ENCODE measurements at regions not wholly inside any gene's neighbourhood (a gene's known extent, or its start where the extent isn't known, plus 50 kb on each side); places are given as distances from the start of the nearest gene placed in this dataset.

- H3K4me3 ChIP-seq = no peak overlapping the region
- no peak for DNase-seq
- no peak overlapping the region for H3K27ac ChIP-seq
- no peaks in the 10 kb centered on the region for H3K9me3 ChIP-seq (replicated peaks)
- no peaks in the 10 kb centered on the region for H3K27me3 ChIP-seq
- no peaks in the 10 kb centered on the region for H3K36me3 ChIP-seq
- H3K4me1 ChIP-seq = no peaks in the 10 kb centered on the region
These were observed 66.0 kb upstream of the DOCK9 start for GRCh38 chr13:99043831-99044231.

- Histone ChIP-seq H3K27me3 (no peaks in the 10 kb centered on the region), H3K36me3 (no peaks in the 10 kb centered on the region), H3K27ac (no peak overlapping the region), H3K4me1 (0 out of 2 replicates have a peak, but pooled peaks cover 1% of the 10 kb centered on the region), H3K9me3 (replicated peaks) (no peaks in the 10 kb centered on the region), H3K4me3 (no peak overlapping the region)
- no peak for DNase-seq
These were observed 66.9 kb upstream of the DOCK9 start for GRCh38 chr13:99044764-99045163.

- 0 out of 2 replicates have a peak, but pooled peaks cover 3% of the 10 kb centered on the region for H3K4me1 ChIP-seq
- no peak for DNase-seq
- H3K4me3 ChIP-seq = no peak overlapping the region
- H3K27ac ChIP-seq = no peak overlapping the region
- no peaks in the 10 kb centered on the region for H3K36me3 ChIP-seq
- H3K9me3 ChIP-seq (replicated peaks) = no peaks in the 10 kb centered on the region
- H3K27me3 ChIP-seq = no peaks in the 10 kb centered on the region
These were observed 67.5 kb upstream of the DOCK9 start for GRCh38 chr13:99045396-99045795.

GRCh38 chr13:99046851-99047250 is 69.0 kb upstream of the DOCK9 start:
- Histone ChIP-seq H3K36me3 (no peaks in the 10 kb centered on the region), H3K4me1 (0 out of 2 replicates have a peak, but pooled peaks cover 3% of the 10 kb centered on the region), H3K27ac (no peak overlapping the region), H3K27me3 (no peaks in the 10 kb centered on the region), H3K4me3 (no peak overlapping the region), H3K9me3 (replicated peaks) (no peaks in the 10 kb centered on the region)
- DNase-seq = no peak

GRCh38 chr13:99050983-99051488 is 73.2 kb upstream of the DOCK9 start:
- Histone ChIP-seq H3K27ac (no peak overlapping the region), H3K9me3 (replicated peaks) (no peaks in the 10 kb centered on the region), H3K4me3 (no peak overlapping the region), H3K36me3 (no peaks in the 10 kb centered on the region), H3K27me3 (no peaks in the 10 kb centered on the region), H3K4me1 (0 out of 2 replicates have a peak, but pooled peaks cover 3% of the 10 kb centered on the region)
- no peak for DNase-seq

GRCh38 chr13:99051768-99052455 is 74.0 kb upstream of the DOCK9 start:
- Histone ChIP-seq H3K27ac (no peak overlapping the region), H3K9me3 (replicated peaks) (no peaks in the 10 kb centered on the region), H3K4me1 (0 out of 2 replicates have a peak, but pooled peaks cover 3% of the 10 kb centered on the region), H3K27me3 (no peaks in the 10 kb centered on the region), H3K4me3 (no peak overlapping the region), H3K36me3 (no peaks in the 10 kb centered on the region)
- no peak for DNase-seq

- DNase-seq = no peak
- no peaks in the 10 kb centered on the region for H3K36me3 ChIP-seq
- H3K27me3 ChIP-seq = no peaks in the 10 kb centered on the region
These were observed 75.9 kb upstream of the DOCK9 start for GRCh38 chr13:99053636-99054233.

GRCh38 chr13:99055281-99055680 is 77.4 kb upstream of the DOCK9 start:
- H3K4me3 ChIP-seq = no peak overlapping the region
- H3K27me3 ChIP-seq = no peaks in the 10 kb centered on the region
- no peak for DNase-seq
- no peaks in the 10 kb centered on the region for H3K36me3 ChIP-seq
- no peak overlapping the region for H3K27ac ChIP-seq
- H3K9me3 ChIP-seq (replicated peaks) = no peaks in the 10 kb centered on the region
- H3K4me1 ChIP-seq = no peaks in the 10 kb centered on the region

More at GRCh38 chr13:99053636-99054233, 75.9 kb upstream of the DOCK9 start:
- 0 out of 2 replicates have a peak, but pooled peaks cover 3% of the 10 kb centered on the region for H3K4me1 ChIP-seq
- no peaks in the 10 kb centered on the region for H3K9me3 ChIP-seq (replicated peaks)
- H3K27ac ChIP-seq = no peak overlapping the region
- H3K4me3 ChIP-seq = no peak overlapping the region

- H3K36me3 ChIP-seq = no peaks in the 10 kb centered on the region
- DNase-seq = no peak
These were observed 77.9 kb upstream of the DOCK9 start for GRCh38 chr13:99055735-99056134.

GRCh38 chr13:99056381-99057014 is 78.6 kb upstream of the DOCK9 start:
- no peak for DNase-seq
- Histone ChIP-seq H3K27me3 (no peaks in the 10 kb centered on the region), H3K36me3 (no peaks in the 10 kb centered on the region), H3K27ac (no peak overlapping the region), H3K4me1 (no peaks in the 10 kb centered on the region), H3K4me3 (no peak overlapping the region), H3K9me3 (replicated peaks) (no peaks in the 10 kb centered on the region)

More at GRCh38 chr13:99055735-99056134, 77.9 kb upstream of the DOCK9 start:
- H3K27me3 ChIP-seq = no peaks in the 10 kb centered on the region
- H3K4me1 ChIP-seq = no peaks in the 10 kb centered on the region
- no peak overlapping the region for H3K27ac ChIP-seq
- no peak overlapping the region for H3K4me3 ChIP-seq
- H3K9me3 ChIP-seq (replicated peaks) = no peaks in the 10 kb centered on the region

GRCh38 chr13:99057310-99057975 is 79.6 kb upstream of the DOCK9 start:
- no peak overlapping the region for H3K4me3 ChIP-seq
- H3K27me3 ChIP-seq = no peaks in the 10 kb centered on the region
- peaks cover 3% of the 10 kb centered on the region for H3K4me1 ChIP-seq
- no peaks in the 10 kb centered on the region for H3K9me3 ChIP-seq (replicated peaks)
- DNase-seq = no peak
- H3K36me3 ChIP-seq = no peaks in the 10 kb centered on the region
- H3K27ac ChIP-seq = no peak overlapping the region

GRCh38 chr13:99058527-99059495 is 80.9 kb upstream of the DOCK9 start:
- Histone ChIP-seq H3K36me3 (no peaks in the 10 kb centered on the region), H3K4me1 (peaks cover 7% of the 10 kb centered on the region), H3K4me3 (no peak overlapping the region), H3K27ac (no peak overlapping the region), H3K27me3 (no peaks in the 10 kb centered on the region), H3K9me3 (replicated peaks) (no peaks in the 10 kb centered on the region)
- no peak for DNase-seq

- Histone ChIP-seq H3K27ac (no peak overlapping the region), H3K4me3 (no peak overlapping the region), H3K27me3 (no peaks in the 10 kb centered on the region), H3K4me1 (peaks cover 11% of the 10 kb centered on the region), H3K36me3 (no peaks in the 10 kb centered on the region), H3K9me3 (replicated peaks) (no peaks in the 10 kb centered on the region)
- no peak for DNase-seq
These were observed 81.7 kb upstream of the DOCK9 start for GRCh38 chr13:99059498-99060075.

GRCh38 chr13:99061411-99061810 is 83.5 kb upstream of the DOCK9 start:
- Histone ChIP-seq H3K9me3 (replicated peaks) (no peaks in the 10 kb centered on the region), H3K4me3 (no peak overlapping the region), H3K27ac (no peak overlapping the region), H3K27me3 (no peaks in the 10 kb centered on the region), H3K4me1 (peaks cover 15% of the 10 kb centered on the region), H3K36me3 (no peaks in the 10 kb centered on the region)
- DNase-seq = no peak
